HCT116 (cell line): ENCODE measurements at regions not wholly inside any gene's neighbourhood (a gene's known extent, or its start where the extent isn't known, plus 50 kb on each side); places are given as distances from the start of the nearest gene placed in this dataset.

ENCODE experiments used
- ATAC-seq: fragments of 200-7000 bp; cut with Tn5 transposase; 2 replicates; pipeline ENCODE4 v1.9.1; 2020; ENCODE audit warnings: mild to moderate bottlenecking, moderate library complexity
- BruUV-seq: library from RNA; stranded (reverse); fragments of 400-500 nt; replicated peaks from 2 replicates; lab custom pipeline; 2021; lab: Mats Ljungman, UMichigan
- CTCF ChIA-PET: fragments of 300-600 bp; sonication (Branson Sonifier 250); formaldehyde crosslinking; loops from one replicate; lab custom pipeline; 2021; ENCODE audit warnings: antibody characterized with exemption; lab: Charles Lee
- POLR2A ChIA-PET: fragments of 300-600, 350-600 bp; sonication (Branson Sonifier 250); formaldehyde crosslinking; loops from one replicate; lab custom pipeline; 2021; ENCODE audit warnings: antibody characterized with exemption; lab: Charles Lee
- RAD21 ChIA-PET, 2 experiments: fragments of 300-600 bp; sonication (Branson Sonifier 250); formaldehyde crosslinking; loops; one replicate each; lab custom pipeline; 2023; ENCODE audit warnings: low total read pairs in 2 of 2; ENCODE audit not compliant: uncharacterized antibody in 2 of 2, unreplicated experiment in 2 of 2, low non-redundant PET in 1 of 2; lab: Charles Lee
- DNase-seq: peaks from one replicate; pipeline ENCODE4 v3.0.0-alpha.2; 2010; ENCODE audit warnings: low read depth, low spot score
- H2AFZ ChIP-seq: fragments of 200-600 bp; shearing (Covaris generic), sonication (generic); 2 replicates; pipeline ENCODE4 v1.6.1; 2017; ENCODE audit warnings: low read depth, mixed run types, mixed read lengths, antibody characterized with exemption, low read length; ENCODE audit not compliant: poor library complexity, severe bottlenecking
- H3K27ac ChIP-seq: 2 replicates; pipeline ENCODE4 v1.5.1; 2012; ENCODE audit warnings: low read depth, low read length
- H3K27me3 ChIP-seq: fragments of 200-600 bp; sonication (generic); 2 replicates; pipeline ENCODE4 v1.6.1; 2016; ENCODE audit warnings: mixed run types, low read length, mixed read lengths; ENCODE audit not compliant: insufficient read depth
- H3K36me3 ChIP-seq, 2 experiments: fragments of 200-500 bp in 1 of 2; fragments of 200-600 bp in 1 of 2; sonication (Bioruptor generic) in 1 of 2; sonication (generic) in 1 of 2; 2 replicates each; pipeline versions ENCODE4 v1.5.1 to v1.6.1; 2014 to 2016; ENCODE audit warnings: low read length in 2 of 2, inconsistent platforms in 1 of 2, mixed read lengths in 1 of 2, mixed run types in 1 of 2; ENCODE audit not compliant: insufficient read depth in 2 of 2, control insufficient read depth in 1 of 2
- H3K4me1 ChIP-seq, 2 experiments: fragments of 200-600 bp in 1 of 2; sonication (generic) in 1 of 2; 2 replicates each; pipeline versions ENCODE4 v1.5.1 to v1.6.1; 2012 to 2017; ENCODE audit warnings: low read length in 2 of 2, inconsistent platforms in 1 of 2, mild to moderate bottlenecking in 1 of 2, mixed read lengths in 1 of 2, mixed run types in 1 of 2, moderate library complexity in 1 of 2; ENCODE audit not compliant: insufficient read depth in 2 of 2, control insufficient read depth in 1 of 2
- H3K4me2 ChIP-seq: fragments of 200-600 bp; sonication (generic); 2 replicates; pipeline ENCODE4 v1.6.1; 2017; ENCODE audit warnings: mixed run types, low read length, mixed read lengths
- H3K4me3 ChIP-seq, 2 experiments: fragments of 200-600 bp in 1 of 2; sonication (generic) in 1 of 2; replicated peaks in 1 of 2; 2 replicates each; pipeline ENCODE4 v1.5.1; 2011 to 2016; ENCODE audit warnings: low read length in 2 of 2, control low read depth in 1 of 2, low read depth in 1 of 2, mild to moderate bottlenecking in 1 of 2, mixed read lengths in 1 of 2, mixed run types in 1 of 2
- H3K79me2 ChIP-seq: fragments of 200-600 bp; sonication (generic); 2 replicates; pipeline ENCODE4 v1.6.1; 2017; ENCODE audit warnings: mild to moderate bottlenecking, mixed run types, low read length, moderate library complexity, mixed read lengths; ENCODE audit not compliant: insufficient read depth
- H3K9ac ChIP-seq: fragments of 200-600 bp; sonication (generic); 2 replicates; pipeline ENCODE4 v1.6.1; 2016; ENCODE audit warnings: low read length, mixed read lengths
- H3K9me2 ChIP-seq: fragments of 200-600 bp; sonication (generic), shearing (Covaris generic); 2 replicates; pipeline ENCODE4 v1.6.1; 2017; ENCODE audit warnings: mixed run types, mild to moderate bottlenecking, moderate library complexity; ENCODE audit not compliant: insufficient read depth
- H3K9me3 ChIP-seq, 2 experiments: fragments of 200-500 bp in 1 of 2; fragments of 200-600 bp in 1 of 2; sonication (Bioruptor generic) in 1 of 2; sonication (generic) in 1 of 2; 2 replicates each; pipeline ENCODE4 v1.6.1; 2014 to 2017; ENCODE audit warnings: low read length in 2 of 2, mixed read lengths in 2 of 2, inconsistent platforms in 1 of 2, low read depth in 1 of 2, mild to moderate bottlenecking in 1 of 2, mixed run types in 1 of 2, moderate library complexity in 1 of 2; ENCODE audit not compliant: control insufficient read depth in 1 of 2, insufficient read depth in 1 of 2
- H4K20me1 ChIP-seq: fragments of 200-600 bp; sonication (generic), shearing (Covaris generic); 2 replicates; pipeline ENCODE4 v1.6.1; 2017; ENCODE audit warnings: mixed run types, mild to moderate bottlenecking, moderate library complexity; ENCODE audit not compliant: insufficient read depth
- CEBPB ChIP-seq: IDR thresholded peaks from 2 replicates; pipeline ENCODE4 v1.6.1; 2012; ENCODE audit warnings: low read depth
- EGR1 ChIP-seq: IDR thresholded peaks from 2 replicates; pipeline ENCODE4 v1.6.1; 2012; ENCODE audit warnings: low read depth
- ELF1 ChIP-seq: IDR thresholded peaks from 2 replicates; pipeline ENCODE4 v1.6.1; 2012; ENCODE audit warnings: low read depth, borderline replicate concordance
- EZH2 ChIP-seq: fragments of 200-600 bp; sonication (generic); IDR thresholded peaks from 2 replicates; pipeline ENCODE4 v1.6.1; 2017; ENCODE audit warnings: antibody characterized with exemption, mixed run types
- POLR2A ChIP-seq: IDR thresholded peaks from 2 replicates; pipeline ENCODE4 v1.7.0; 2011; ENCODE audit warnings: borderline replicate concordance; ENCODE audit not compliant: insufficient read depth, insufficient read length; ENCODE audit errors: extremely low read depth
- POLR2AphosphoS5 ChIP-seq: IDR thresholded peaks from 2 replicates; pipeline ENCODE4 v1.6.1; 2011; ENCODE audit warnings: mild to moderate bottlenecking, low read depth, low read length, moderate library complexity
- SP1 ChIP-seq: IDR thresholded peaks from 2 replicates; pipeline ENCODE4 v1.6.1; 2012; ENCODE audit warnings: low read depth
- SRF ChIP-seq: IDR thresholded peaks from 2 replicates; pipeline ENCODE4 v1.6.1; 2012; ENCODE audit warnings: low read depth
- TCF7L2 ChIP-seq: IDR thresholded peaks from 2 replicates; pipeline ENCODE4 v1.7.0; 2011; ENCODE audit warnings: borderline replicate concordance, inconsistent platforms; ENCODE audit not compliant: insufficient read depth, insufficient read length; ENCODE audit errors: extremely low read depth
- intact Hi-C: fragments of 100-400 bp; cut with micrococcal nuclease; formaldehyde crosslinking; loops from 2 replicates; pipeline ENCODE4 v1.10.0; 2022
- TF ChIP-seq, protein P1 (sequence below): IDR thresholded peaks from 2 replicates; pipeline ENCODE4 v1.6.1; 2012
- TF ChIP-seq, protein P2 (sequence below): IDR thresholded peaks from 2 replicates; pipeline ENCODE4 v1.6.1; 2012
- TF ChIP-seq, protein P3 (sequence below): IDR thresholded peaks from 2 replicates; pipeline ENCODE4 v1.6.1; 2012; ENCODE audit warnings: low read depth
- TF ChIP-seq, protein P4 (sequence below), 3 experiments: fragments of 200-600 bp in 1 of 3; sonication (generic) in 1 of 3; IDR thresholded peaks in 2 of 3; conservative IDR thresholded peaks in 1 of 3; 2 replicates each; pipeline ENCODE4 v1.5.1; 2012 to 2017; ENCODE audit warnings: low read depth in 2 of 3, low read length in 2 of 3, antibody characterized with exemption in 1 of 3, borderline replicate concordance in 1 of 3, control low read depth in 1 of 3, mild to moderate bottlenecking in 1 of 3, mixed read lengths in 1 of 3, mixed run types in 1 of 3, moderate library complexity in 1 of 3; ENCODE audit not compliant: insufficient read depth in 1 of 3

DNA sequence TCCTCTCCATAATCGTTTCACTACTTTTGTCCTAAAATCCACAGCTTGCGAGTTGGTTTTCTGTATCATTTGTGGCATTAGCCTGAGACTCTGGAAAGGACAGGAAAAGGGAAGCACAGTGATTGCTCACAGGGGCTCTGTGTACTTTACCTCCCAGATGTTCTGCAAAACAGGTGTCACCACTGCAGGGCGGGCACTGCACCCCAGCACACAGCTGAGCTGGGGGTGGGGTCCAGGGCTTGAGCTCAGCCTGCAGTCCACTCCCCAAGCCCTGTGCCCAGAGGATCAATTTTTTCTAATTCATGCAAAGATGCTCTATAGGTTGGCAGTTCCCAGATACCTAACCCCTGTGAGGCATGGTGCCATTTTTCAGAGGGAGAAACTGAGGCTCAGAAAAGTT, 119.4 kb upstream of the GLI2 start:
- ChIA-PET RAD21 (no interaction called here), POLR2A (no interaction called here), CTCF (no interaction called here)
- no peak for TF ChIP-seq ELF1
- TF ChIP-seq, protein P1, sequence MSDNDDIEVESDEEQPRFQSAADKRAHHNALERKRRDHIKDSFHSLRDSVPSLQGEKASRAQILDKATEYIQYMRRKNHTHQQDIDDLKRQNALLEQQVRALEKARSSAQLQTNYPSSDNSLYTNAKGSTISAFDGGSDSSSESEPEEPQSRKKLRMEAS = no peak
- TF ChIP-seq, protein P2, sequence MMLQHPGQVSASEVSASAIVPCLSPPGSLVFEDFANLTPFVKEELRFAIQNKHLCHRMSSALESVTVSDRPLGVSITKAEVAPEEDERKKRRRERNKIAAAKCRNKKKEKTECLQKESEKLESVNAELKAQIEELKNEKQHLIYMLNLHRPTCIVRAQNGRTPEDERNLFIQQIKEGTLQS = no peak
- TF ChIP-seq TCF7L2 = no peak
- TF ChIP-seq, protein P3, sequence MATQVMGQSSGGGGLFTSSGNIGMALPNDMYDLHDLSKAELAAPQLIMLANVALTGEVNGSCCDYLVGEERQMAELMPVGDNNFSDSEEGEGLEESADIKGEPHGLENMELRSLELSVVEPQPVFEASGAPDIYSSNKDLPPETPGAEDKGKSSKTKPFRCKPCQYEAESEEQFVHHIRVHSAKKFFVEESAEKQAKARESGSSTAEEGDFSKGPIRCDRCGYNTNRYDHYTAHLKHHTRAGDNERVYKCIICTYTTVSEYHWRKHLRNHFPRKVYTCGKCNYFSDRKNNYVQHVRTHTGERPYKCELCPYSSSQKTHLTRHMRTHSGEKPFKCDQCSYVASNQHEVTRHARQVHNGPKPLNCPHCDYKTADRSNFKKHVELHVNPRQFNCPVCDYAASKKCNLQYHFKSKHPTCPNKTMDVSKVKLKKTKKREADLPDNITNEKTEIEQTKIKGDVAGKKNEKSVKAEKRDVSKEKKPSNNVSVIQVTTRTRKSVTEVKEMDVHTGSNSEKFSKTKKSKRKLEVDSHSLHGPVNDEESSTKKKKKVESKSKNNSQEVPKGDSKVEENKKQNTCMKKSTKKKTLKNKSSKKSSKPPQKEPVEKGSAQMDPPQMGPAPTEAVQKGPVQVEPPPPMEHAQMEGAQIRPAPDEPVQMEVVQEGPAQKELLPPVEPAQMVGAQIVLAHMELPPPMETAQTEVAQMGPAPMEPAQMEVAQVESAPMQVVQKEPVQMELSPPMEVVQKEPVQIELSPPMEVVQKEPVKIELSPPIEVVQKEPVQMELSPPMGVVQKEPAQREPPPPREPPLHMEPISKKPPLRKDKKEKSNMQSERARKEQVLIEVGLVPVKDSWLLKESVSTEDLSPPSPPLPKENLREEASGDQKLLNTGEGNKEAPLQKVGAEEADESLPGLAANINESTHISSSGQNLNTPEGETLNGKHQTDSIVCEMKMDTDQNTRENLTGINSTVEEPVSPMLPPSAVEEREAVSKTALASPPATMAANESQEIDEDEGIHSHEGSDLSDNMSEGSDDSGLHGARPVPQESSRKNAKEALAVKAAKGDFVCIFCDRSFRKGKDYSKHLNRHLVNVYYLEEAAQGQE = no peak
- TF ChIP-seq SRF = no peak
- TF ChIP-seq EZH2 = no peak
- TF ChIP-seq POLR2A = no peak
- TF ChIP-seq POLR2AphosphoS5 = no peak
- no peak for TF ChIP-seq CEBPB
- TF ChIP-seq, protein P4, sequence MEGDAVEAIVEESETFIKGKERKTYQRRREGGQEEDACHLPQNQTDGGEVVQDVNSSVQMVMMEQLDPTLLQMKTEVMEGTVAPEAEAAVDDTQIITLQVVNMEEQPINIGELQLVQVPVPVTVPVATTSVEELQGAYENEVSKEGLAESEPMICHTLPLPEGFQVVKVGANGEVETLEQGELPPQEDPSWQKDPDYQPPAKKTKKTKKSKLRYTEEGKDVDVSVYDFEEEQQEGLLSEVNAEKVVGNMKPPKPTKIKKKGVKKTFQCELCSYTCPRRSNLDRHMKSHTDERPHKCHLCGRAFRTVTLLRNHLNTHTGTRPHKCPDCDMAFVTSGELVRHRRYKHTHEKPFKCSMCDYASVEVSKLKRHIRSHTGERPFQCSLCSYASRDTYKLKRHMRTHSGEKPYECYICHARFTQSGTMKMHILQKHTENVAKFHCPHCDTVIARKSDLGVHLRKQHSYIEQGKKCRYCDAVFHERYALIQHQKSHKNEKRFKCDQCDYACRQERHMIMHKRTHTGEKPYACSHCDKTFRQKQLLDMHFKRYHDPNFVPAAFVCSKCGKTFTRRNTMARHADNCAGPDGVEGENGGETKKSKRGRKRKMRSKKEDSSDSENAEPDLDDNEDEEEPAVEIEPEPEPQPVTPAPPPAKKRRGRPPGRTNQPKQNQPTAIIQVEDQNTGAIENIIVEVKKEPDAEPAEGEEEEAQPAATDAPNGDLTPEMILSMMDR (IDR thresholded peaks at IDR 0.05 in 2 of 3, conservative IDR thresholded peaks at IDR 0.05 in 1 of 3; ENCODE audit: borderline replicate concordance in 1 of 3, insufficient read depth in 1 of 3, low read depth in 2 of 3, low read length in 2 of 3) = no peak
- no peak for TF ChIP-seq SP1
- no peak for TF ChIP-seq EGR1
- Histone ChIP-seq H3K9ac (no peak overlapping the region), H3K27ac (no peak overlapping the region), H2AFZ (no peak overlapping the region), H3K4me1 (peaks cover 0 to 12% of the 10 kb centered on the region in 2 experiments; a peak in 2 of 4 replicates), H3K4me3 (no peak overlapping the region), H4K20me1 (no peaks in the 10 kb centered on the region), H3K9me2 (no peaks in the 10 kb centered on the region), H3K4me2 (no peak overlapping the region), H3K27me3 (no peaks in the 10 kb centered on the region), H3K79me2 (no peaks in the 10 kb centered on the region), H3K9me3 (no peaks in the 10 kb centered on the region), H3K36me3 (no peaks in the 10 kb centered on the region)
- BruUV-seq = no TSS peak
- no peak for DNase-seq
- intact Hi-C loops = no loop called here
- ATAC-seq = no peak
